RCC 7860 (cell line): ENCODE measurements at regions not wholly inside any gene's neighbourhood (a gene's known extent, or its start where the extent isn't known, plus 50 kb on each side); places are given as distances from the start of the nearest gene placed in this dataset.
"Not testable (repeated sequence)": the region's sequence is repeated elsewhere in the genome, so short reads cannot be mapped to it uniquely, and the experiment has no call there.

Experiments
- DNase-seq: peaks from one replicate; pipeline ENCODE4 v3.0.0-alpha.2; 2015; ENCODE audit warnings: low spot score
- FAIRE-seq: peaks from 2 replicates; lab custom pipeline; 2012; peaks lifted over from hg19 to GRCh38; lab: Jason Lieb, UNC

DNA sequence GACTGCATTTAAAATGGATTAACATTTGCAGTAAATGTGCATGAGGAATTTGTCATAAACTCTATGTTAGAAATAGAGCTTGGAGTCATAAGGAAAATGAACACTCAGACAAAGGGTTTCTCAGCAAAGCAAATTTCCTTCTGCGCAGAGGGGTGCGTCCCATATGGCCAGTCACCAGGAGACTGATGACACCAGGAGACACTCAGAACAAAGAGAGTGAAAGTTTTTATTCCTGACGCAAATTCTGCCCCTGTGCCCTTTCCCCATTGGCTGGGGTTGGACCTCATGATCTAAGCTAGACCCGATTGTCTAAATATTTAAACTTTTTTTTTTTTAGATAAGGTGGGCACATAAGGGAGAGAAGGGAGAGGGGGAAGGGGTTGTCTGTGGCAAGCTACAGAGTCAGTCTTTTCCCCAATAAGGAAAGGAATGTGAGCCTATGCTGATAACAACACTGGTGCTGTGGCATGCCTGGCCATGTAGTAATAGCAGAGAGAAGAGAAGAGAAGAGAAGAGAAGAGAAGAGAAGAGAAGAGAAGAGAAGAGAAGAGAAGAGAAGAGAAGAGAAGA lies 202.0 kb downstream of the POM121L12 start:
- DNase-seq (no peak), FAIRE-seq (no peak)

DNA sequence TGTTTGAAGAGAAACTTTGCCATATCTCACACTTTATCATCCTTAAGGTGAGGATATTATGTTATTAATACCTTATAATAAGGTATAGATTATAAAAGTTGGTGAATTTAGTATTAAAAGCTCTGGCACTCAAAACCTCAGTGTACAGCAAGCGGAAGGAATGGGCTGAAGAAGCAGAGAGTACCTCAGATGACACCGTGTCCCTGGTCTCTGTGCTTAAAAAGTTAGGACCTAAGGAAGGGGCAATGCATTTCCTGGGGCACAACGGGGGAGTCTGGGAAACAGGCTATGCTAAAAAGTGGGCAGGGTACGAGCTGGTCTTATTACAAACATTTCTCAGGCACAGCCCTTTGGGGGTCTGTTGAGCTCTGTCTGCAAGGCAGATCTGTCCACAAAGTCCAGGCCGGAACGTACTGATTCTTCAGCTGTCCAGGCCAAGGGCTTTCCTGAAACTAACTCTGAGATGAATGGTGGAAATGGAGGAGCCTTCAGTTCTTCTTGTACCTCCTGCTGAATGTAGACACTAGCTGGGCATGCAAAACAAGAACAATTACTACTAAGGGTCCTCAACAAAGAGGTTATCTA lies 202.7 kb downstream of the POM121L12 start:
- FAIRE-seq (no peak), DNase-seq (no peak)

DNA sequence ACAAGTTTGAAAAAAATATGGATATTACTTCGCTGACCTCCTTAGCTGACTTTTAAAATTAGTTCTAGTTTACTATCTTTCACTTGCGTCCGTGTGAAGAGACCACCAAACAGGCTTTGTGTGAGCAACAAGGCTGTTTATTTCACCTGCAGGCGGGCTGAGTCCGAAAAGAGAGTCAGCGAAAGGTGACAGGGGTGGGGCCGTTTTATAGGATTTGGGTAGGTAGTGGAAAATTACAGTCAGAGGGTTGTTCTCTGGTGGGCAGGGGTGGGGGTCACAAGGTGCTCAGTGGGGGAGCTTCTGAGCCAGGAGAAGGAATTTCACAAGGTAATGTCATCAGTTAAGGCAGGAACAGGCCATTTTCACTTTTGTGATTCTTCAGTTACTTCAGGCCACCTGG lies 203.7 kb downstream of the POM121L12 start:
- not testable (repeated sequence) for FAIRE-seq, DNase-seq

DNA sequence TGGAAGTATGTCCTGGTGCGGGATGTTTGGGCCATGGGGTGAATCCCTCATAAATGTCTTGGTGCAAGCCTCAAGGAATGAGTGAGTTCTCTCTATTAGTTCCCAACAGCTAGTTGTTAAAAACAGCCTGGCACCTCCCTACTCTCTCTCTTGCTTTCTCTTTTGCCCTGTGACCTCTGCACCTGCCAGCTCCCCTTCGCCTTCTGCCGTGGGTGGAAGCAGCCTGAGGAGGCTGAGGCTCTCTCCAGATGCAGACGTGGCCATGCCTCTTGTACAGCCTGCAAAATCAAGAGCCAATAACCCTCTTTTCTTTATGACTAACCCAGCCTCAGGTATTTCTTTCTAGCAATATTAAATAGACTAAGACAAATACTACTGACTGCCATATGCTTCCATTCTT lies 210.3 kb downstream of the POM121L12 start:
- no peak for DNase-seq
- FAIRE-seq = no peak

DNA sequence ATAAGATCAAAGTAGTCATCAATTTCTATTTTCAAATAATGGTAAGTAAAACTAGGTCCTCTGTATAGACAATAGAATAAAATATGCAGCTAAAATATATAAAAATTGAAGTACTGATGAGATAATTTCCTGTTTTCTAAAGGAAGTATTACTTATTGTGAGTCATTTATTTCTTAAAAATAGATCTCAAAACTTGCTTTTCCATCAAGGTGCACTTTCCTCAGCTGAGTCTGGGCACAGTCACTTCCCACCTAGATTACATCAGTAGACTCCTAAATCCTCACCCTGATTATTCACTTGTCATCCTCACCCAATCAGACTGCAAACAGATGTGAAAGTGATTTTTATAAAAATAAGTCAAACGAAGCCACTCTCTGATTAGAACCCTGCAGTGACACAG lies 211.5 kb downstream of the POM121L12 start:
- no peak for DNase-seq
- peak; percentile 66 for FAIRE-seq

DNA sequence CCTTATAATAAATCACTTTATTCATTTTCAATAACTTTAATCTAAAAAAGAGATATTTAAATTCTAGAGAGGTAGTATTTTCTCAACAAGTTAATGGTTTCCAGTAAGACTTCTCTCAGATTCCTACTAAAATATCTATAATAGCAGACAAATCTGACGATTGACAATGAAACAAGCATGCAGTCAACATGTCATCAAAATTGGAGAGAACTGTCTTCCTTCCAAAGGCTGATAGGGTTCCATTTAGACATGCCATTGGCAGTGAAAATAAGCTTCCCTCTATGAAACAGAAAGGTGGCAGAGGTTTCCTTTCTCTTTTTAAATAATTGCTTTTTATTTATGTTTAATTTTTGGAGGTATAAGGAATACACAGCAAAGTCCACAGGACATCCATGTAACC lies 217.1 kb downstream of the POM121L12 start:
- DNase-seq = no peak
- no peak for FAIRE-seq

DNA sequence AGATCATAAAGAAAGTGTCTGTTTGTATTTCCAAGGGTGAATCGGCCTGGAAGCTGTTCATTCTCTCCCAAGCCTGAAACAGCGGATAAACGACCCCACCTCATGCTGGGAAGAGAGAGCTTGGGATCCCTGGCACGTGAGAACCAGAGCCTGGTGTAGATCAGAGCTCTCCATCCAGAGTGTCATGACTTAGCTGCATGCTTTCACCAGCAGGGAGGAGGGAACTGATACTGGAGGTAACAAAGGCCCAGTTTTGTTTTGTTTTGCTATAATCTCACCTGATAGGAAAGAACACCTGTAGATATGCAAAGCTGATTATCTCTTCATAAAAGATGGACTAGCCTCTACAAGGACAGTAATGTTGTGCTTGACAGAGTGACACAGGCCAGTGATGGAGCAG lies 236.6 kb downstream of the POM121L12 start:
- DNase-seq (no peak), FAIRE-seq (no peak)

DNA sequence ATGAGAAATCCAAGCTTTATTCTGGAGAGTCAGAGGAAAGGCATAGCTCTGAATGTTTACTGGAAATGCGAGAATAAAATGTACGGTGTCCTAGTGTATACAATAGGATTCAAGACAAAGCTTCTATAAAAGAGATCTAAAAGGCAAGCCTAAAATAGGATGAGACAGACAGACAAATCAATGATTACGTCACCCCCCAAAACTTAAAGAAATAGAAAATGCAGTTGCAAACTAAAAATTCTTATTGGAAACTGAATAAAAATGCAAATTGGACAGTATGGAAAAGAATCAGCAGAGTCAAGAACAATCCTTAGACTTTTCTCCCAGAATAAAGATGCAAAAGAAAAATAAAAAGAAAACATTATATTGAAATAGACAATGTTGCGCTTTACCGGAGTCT lies 245.9 kb downstream of the POM121L12 start:
- no peak for DNase-seq
- FAIRE-seq = no peak

DNA sequence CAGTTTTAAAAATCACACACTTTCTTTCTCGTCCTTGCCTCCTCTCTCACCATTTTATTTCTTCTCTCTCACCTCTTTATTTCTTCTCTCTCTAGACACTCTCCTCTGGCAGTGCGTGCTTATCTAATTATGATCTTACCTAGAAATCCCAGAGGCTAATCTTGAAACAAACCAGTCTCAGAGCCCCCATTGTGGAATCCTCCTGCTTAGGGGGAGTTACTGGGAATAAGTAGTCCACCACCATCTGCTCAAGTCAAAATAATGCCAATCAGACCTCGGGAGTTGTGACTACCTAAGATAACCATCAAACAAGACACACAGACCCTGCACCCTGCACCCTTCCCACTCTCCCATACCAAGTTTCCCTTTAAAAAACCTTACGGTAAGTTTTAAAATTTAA lies 256.9 kb downstream of the POM121L12 start:
- no peak for FAIRE-seq

DNA sequence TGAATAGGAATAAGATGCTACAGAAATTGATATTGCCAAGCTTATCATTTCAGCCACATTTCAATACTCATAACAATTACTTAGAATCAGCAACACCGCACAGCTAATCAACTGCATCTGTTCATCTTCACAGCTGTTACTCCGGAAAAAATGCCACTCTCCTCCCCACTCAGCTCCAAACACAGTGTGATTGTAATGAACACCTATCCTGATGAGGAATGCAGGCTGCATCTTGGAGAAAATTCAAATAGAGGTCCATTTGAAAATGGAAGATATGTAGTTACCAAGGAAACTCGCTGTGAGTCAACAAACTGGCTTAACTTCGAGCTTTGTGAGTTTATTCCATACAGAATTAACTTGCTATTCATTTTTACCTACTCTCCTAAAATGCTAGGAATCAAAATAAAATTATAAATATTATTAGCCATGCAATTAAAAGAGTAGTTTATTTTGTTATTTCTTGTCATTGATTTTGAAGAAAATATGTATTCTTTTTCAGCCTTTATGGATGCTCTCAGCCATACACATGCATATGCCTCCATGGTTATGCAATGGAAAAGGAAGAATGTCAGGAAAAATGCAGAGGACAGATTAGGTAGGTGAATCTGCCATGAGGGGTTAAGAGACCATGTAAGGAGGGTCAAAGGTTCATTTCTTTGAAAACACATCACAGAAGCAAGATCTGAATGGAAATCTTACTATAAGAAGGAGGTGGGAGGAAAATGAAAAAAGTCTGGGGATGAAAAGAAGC lies 267.2 kb downstream of the POM121L12 start:
- DNase-seq (no peak), FAIRE-seq (no peak)

More for the DNA sequence above, 256.9 kb downstream of the POM121L12 start:
- no peak for DNase-seq

DNA sequence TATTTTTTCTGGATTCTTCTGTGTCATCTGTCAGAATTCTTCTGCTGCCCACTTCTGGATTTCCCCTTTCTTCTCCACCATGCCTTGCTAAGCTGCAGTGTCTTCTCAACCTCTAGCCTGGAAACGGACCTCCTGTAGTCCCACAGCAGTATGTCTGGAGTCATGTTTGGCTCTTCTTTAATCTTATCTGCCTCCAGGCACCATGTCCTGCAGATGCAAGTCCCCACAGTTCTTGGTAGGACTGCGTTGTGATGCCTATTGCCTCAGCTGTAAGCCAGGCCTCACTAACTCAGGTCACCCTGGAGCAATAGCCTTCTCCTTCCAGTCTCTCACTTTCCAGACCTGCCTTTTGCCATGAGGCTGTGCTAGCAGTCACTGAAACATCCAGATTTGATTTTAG lies 268.3 kb downstream of the POM121L12 start:
- no peak for FAIRE-seq
- no peak for DNase-seq

DNA sequence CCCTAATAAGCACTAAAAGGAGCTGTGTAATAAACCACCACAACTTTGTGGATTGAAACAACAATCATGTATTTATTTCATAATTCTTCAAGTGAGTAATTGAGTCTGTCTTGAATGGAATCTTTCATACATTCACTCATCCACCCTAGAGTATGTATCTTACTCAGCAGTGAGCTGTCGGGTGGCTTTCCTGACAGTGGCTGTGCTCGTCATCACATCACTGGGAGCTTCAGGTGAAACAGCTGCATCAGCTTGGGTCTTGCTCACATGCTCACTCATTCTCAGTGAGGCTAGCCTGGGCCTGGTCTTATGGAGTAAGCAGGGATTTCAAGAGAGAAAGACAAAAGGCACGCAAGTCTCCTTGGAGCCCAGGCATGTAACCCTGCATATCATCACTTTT lies 271.4 kb downstream of the POM121L12 start:
- FAIRE-seq (no peak), DNase-seq (no peak)

DNA sequence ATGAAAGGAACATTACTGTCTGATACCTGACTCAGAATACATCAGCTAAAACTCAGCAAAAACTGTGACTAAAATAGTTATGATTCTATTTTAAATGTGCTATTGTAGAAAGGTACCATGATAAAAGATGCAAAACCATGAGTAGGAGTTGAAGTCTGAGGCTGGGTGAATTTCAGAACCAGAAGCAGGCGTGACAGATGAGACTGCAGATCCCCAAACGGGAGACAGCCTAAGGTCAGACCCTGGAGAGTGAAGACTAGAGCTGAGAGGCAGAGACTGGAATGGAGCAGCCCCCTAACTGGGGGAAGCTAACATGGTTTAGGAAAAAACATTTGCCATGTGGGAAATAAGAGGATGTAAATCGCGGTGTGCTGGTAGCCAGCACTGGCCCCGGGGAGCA lies 275.8 kb downstream of the POM121L12 start:
- FAIRE-seq (no peak), DNase-seq (no peak)

DNA sequence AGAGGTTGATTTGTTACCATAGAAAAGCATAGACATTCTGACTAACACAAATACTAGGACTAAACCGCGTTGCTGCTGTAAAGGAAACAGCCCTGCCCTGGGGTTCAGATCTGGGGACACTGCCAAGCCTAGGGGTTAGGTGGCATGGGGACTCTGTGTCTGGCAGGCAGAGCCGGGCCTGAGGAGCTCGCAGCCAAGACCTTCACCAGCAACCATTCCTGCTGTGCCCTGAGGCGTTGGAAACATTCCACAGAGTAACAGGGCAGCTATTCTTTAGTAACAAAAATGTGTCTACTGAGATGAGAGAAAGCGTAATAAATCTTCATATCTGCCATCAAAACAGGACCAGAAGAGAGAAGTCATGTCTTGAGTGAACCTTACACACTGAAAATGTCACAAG lies 280.5 kb downstream of the POM121L12 start:
- peak; percentile 7 for DNase-seq

DNA sequence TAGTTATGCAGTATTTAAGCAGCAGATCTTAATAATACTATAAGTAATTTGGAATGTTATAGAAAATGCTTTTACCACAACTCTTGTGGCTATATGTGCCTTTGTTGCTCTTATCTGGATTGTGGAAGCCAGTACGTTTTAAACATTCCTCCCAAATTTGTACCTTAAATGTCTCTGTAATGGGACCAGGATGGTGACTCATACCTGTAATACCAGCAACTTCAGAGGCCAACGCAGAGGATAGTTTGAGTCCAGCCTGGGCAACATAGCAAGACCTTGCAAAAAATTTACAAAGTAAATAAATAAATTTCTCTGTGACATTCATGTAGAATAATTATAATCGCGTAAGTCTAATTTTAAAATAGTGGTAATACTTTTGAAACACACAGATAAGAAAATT lies 283.1 kb downstream of the POM121L12 start:
- DNase-seq (no peak), FAIRE-seq (no peak)

More for the DNA sequence above, 280.5 kb downstream of the POM121L12 start:
- no peak for FAIRE-seq

DNA sequence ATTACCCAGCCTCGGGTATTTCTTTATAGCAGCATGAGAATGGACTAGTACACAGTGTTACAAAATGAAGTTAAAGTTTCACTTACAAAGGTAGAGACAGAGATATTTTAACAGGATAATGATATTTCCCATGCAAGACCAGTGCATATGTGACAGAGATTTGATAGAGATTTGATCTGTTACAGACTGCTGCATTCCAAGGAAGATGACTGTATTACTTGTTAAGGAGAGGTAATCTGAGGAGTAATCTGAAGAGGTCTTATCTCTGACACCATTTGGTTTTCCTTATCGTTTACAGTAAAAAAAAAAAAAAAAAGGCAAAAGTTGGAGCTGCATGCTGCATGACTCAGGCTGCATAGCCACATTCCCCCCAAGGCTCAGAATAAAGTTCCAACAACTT lies 289.6 kb downstream of the POM121L12 start:
- peak; percentile 54 for DNase-seq
- peak; percentile 70 for FAIRE-seq

DNA sequence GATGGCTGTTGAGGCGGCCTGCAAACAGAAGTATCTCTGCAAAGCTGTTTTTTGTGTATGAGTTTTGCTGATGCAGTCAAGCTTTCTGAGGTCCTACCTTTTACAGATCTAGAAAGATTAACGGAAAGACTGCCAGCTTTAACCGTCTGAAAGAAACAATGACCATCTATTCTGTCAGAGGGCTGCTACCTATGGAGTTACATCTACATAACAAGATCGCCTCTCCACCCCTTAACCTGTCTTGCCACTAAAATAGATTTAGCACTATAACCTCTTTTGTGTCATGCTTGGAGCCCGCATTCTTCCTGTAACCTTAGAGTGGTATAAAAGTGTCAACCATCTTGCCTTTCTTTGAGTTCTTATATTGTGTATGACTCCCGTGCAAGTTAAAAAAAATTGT lies 291.2 kb downstream of the POM121L12 start:
- FAIRE-seq = no peak
- no peak for DNase-seq

DNA sequence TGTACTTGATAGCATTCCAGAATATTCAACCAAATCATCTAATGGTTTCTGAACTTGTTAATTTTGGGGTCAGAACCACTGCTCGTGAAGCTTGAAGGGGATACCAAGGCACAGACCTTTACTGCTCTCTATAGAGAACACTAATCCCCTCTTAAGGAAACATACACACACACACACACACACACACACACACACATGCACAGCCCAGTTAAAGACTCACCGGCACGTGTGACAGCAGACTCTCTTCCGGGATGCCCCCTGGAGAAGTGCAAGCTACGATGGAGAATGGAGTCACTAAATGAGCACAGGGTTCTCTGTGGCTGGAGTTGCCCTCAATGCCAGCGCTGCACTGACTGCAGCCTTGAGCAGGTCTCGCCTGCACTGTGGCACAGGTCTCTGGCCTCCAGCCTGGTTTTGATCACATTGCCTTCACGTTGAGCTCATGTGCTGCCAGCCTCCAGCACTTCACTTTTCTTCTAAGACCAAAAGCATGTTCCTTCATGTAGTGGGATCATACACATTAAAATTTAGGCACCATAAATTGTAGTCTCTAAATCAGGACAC lies 300.8 kb downstream of the POM121L12 start:
- no peak for DNase-seq
- no peak for FAIRE-seq

DNA sequence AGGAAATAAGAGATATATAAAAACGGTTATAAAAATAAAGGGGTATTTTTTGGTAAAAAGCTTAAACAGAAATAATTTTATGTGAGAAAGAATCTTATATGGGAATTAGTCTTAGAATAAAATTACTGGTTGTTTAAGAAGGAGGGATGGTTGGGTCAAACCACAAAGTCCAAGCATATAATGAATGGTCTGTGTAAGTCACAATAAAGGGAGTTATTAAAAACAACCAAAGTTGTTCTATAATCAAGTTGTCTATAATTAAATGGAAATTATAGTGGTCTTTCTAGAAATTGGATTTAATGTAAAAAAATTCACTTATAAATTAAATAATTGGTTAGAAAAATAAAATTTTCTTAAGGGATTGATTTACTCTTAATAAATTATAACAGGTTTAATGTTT lies 304.8 kb downstream of the POM121L12 start:
- FAIRE-seq = peak; percentile 61

DNA sequence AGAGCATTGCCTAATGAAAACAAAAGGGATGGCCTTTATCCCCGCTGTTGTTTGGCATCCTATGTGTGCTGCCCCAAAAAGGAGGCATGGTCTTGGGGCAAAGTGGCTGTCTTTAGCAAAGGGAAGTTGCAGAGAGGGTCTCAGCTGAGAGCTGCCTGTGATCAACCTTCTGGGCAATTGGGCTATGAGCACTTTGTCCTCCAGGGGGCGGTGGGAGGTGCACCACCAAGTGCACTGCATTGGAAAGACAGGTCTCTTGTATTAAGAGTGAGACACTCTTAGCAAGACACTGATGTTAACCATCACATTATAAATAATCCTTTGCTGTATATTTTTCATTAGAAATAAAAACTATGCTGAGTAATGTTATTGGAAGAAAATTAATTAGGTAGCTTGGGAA lies 314.8 kb downstream of the POM121L12 start:
- peak; percentile 60 for FAIRE-seq
- DNase-seq = peak; percentile 20

More for the DNA sequence above, 304.8 kb downstream of the POM121L12 start:
- DNase-seq = no peak

DNA sequence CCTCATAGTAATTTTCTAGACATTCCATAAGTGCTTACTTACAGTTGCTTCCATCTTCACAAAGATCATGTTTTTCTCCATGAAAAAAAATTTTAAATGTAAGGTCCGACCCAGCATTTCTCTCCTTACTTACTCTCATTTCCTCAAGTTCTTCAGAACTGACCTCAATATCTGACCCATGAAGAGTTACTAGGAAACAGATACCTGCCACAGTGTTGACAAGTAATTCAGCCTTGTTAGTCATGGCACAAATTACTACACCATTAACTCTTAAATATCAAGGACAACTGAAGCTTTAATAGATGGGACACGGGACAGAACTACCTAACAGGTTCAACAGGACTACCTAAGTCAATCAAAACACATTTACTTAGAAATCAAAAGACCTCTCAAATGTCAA lies 316.2 kb downstream of the POM121L12 start:
- FAIRE-seq (no peak), DNase-seq (no peak)

DNA sequence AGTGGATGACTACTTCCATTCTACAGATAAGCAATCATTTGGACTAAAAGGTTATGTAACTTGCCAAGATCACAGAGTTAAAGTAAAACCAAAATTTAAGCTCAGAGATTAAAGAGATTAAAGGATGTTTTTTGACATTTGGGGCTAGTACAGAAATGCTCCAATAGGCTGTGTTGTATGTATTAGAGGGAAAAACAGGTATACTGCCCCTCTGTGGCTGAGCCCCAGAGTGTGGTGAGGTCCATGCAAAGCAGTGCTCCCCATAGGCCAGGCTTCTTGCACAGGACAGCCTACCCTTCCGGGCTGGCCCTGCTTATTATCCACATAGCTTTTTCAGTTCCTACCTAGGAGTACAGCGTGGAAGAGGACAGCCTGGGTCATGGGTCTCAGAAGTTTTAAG lies 322.8 kb downstream of the POM121L12 start:
- no peak for DNase-seq
- FAIRE-seq = no peak
